NT2/D1 (cell line): ENCODE measurements at regions not wholly inside any gene's neighbourhood (a gene's known extent, or its start where the extent isn't known, plus 50 kb on each side); places are given as distances from the start of the nearest gene placed in this dataset.

Experiments
- DNase-seq: peaks from one replicate; pipeline ENCODE4 v3.0.0-alpha.2; 2011; ENCODE audit warnings: low read depth, low spot score
- H3K27me3 ChIP-seq: 2 replicates; pipeline ENCODE4 v1.6.0; 2011; ENCODE audit warnings: mild to moderate bottlenecking; ENCODE audit not compliant: insufficient read length, insufficient read depth
- H3K36me3 ChIP-seq: 2 replicates; pipeline ENCODE4 v1.6.1; 2011; ENCODE audit warnings: mild to moderate bottlenecking, low read length, mixed read lengths; ENCODE audit not compliant: insufficient read depth, insufficient read length
- H3K4me1 ChIP-seq: 2 replicates; pipeline ENCODE4 v1.5.1; 2011; ENCODE audit not compliant: insufficient read depth, insufficient read length
- H3K4me3 ChIP-seq: 2 replicates; pipeline ENCODE4 v1.5.1; 2011; ENCODE audit warnings: low read depth; ENCODE audit not compliant: insufficient read length
- H3K9ac ChIP-seq: 2 replicates; pipeline ENCODE4 v1.6.0; 2011; ENCODE audit warnings: low read depth; ENCODE audit not compliant: insufficient read length
- H3K9me3 ChIP-seq: 2 replicates; pipeline ENCODE4 v1.5.1; 2011; ENCODE audit warnings: mild to moderate bottlenecking, low read length; ENCODE audit not compliant: insufficient read depth
- SUZ12 ChIP-seq: IDR thresholded peaks from 2 replicates; pipeline ENCODE4 v1.6.1; 2011; ENCODE audit not compliant: insufficient read length, insufficient read depth; ENCODE audit errors: extremely low read depth
- YY1 ChIP-seq: IDR thresholded peaks from 2 replicates; pipeline ENCODE4 v1.6.1; 2011; ENCODE audit not compliant: insufficient read length, insufficient read depth
- ZNF274 ChIP-seq: IDR thresholded peaks from 2 replicates; pipeline ENCODE4 v1.6.1; 2011; ENCODE audit warnings: mild to moderate bottlenecking, low read depth, low read length

GRCh38 chr20:11144114-11144950, 470.5 kb upstream of the JAG1 start:
- no peaks in the 10 kb centered on the region for H3K36me3 ChIP-seq
- TF ChIP-seq ZNF274 = no peak
- no peak for TF ChIP-seq SUZ12
- TF ChIP-seq YY1 = no peak
- no peaks in the 10 kb centered on the region for H3K27me3 ChIP-seq
- no peaks in the 10 kb centered on the region for H3K4me1 ChIP-seq
- H3K9ac ChIP-seq = no peak overlapping the region
- no peak for DNase-seq
- no peaks in the 10 kb centered on the region for H3K9me3 ChIP-seq
- no peak overlapping the region for H3K4me3 ChIP-seq

DNA sequence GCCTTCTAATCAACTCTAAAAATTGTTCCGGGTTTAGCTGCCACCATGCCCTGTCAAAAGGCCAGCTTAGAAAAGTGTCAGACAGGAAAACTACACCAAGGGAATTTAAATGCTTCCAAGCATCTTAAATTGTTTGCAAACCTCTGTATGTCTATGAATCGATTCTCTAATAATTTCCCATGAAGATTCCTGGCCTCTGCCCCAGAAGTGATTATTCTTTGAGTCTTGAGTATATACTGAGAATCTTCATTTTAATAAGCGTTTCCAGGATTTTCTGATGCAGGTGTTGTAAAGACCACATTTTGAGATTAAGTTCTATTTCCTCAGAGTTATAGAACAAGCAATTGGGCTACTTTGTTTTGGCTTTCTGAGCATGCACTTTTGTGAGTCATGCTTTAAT, 471.8 kb upstream of the JAG1 start:
- no peaks in the 10 kb centered on the region for H3K27me3 ChIP-seq
- no peaks in the 10 kb centered on the region for H3K9me3 ChIP-seq
- DNase-seq = no peak
- no peak for TF ChIP-seq YY1
- TF ChIP-seq ZNF274 = no peak
- TF ChIP-seq SUZ12 = no peak
- H3K4me1 ChIP-seq = no peaks in the 10 kb centered on the region
- H3K4me3 ChIP-seq = no peak overlapping the region
- no peak overlapping the region for H3K9ac ChIP-seq
- no peaks in the 10 kb centered on the region for H3K36me3 ChIP-seq

- H3K4me3 ChIP-seq = no peak overlapping the region
- no peaks in the 10 kb centered on the region for H3K36me3 ChIP-seq
- no peak for DNase-seq
- no peak for TF ChIP-seq ZNF274
- TF ChIP-seq SUZ12 = no peak
- TF ChIP-seq YY1 = no peak
- H3K27me3 ChIP-seq = no peaks in the 10 kb centered on the region
- H3K4me1 ChIP-seq = no peaks in the 10 kb centered on the region
- no peaks in the 10 kb centered on the region for H3K9me3 ChIP-seq
- H3K9ac ChIP-seq = no peak overlapping the region
Measured at GRCh38 chr20:11153819-11154218, 480.0 kb upstream of the JAG1 start.

DNA sequence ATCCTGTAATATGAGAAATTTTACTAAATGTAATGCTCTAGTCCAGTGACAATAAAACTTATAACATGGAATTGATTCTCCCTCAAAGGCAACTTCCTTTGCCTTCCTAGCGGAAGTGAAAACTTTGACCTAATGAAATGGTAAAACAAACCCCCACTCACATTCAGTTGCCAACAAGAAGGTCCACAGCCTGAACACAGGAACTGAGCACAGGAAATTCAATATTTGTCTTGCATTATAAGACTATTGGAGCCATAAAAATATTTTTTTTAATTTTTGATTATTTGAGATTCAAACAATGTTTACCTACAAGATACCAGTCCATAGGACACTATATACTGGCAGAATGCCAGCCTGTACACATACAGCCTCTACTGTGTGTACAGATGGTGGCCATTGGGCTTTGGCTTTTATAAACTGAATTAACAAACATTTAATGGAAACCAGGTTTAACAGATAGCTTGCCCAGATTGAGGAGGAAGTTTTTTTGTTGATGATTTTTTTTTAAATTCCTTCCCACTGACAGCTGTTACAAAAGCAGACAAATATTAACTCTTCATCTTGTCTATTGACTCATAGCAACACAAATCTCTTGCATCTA, 481.5 kb upstream of the JAG1 start:
- Histone ChIP-seq H3K9ac (no peak overlapping the region), H3K36me3 (no peaks in the 10 kb centered on the region), H3K9me3 (no peaks in the 10 kb centered on the region), H3K27me3 (no peaks in the 10 kb centered on the region), H3K4me1 (no peaks in the 10 kb centered on the region), H3K4me3 (no peak overlapping the region)
- no peak for DNase-seq
- TF ChIP-seq ZNF274 (no peak), SUZ12 (no peak), YY1 (no peak)

DNA sequence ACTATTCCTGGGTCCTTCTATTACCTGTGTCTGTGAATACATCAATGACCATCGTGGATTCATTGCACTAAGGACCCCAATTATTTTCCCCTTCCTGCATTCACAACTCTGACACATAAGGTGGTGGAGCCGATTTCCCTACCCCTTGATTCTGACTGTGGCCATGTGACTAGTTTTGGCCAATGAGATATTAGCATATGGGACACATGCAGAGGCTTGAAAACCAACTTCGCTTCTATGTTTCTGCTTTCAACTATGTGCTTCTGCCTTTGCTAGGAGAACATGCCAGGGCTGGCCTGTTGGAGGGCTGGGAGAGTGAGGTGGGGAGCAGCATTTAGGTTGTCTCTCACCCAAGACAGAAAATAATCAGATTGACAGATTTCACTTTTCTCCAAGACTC, 483.1 kb upstream of the JAG1 start:
- H3K4me3 ChIP-seq = no peak overlapping the region
- DNase-seq = no peak
- H3K9ac ChIP-seq = no peak overlapping the region
- H3K36me3 ChIP-seq = no peaks in the 10 kb centered on the region
- no peaks in the 10 kb centered on the region for H3K4me1 ChIP-seq
- TF ChIP-seq ZNF274 (no peak), YY1 (no peak), SUZ12 (no peak)
- H3K27me3 ChIP-seq = no peaks in the 10 kb centered on the region
- H3K9me3 ChIP-seq = no peaks in the 10 kb centered on the region

GRCh38 chr20:11158146-11158545, 484.3 kb upstream of the JAG1 start:
- no peak for DNase-seq
- Histone ChIP-seq H3K36me3 (no peaks in the 10 kb centered on the region), H3K9me3 (no peaks in the 10 kb centered on the region), H3K4me1 (no peaks in the 10 kb centered on the region), H3K27me3 (no peaks in the 10 kb centered on the region), H3K4me3 (no peak overlapping the region), H3K9ac (no peak overlapping the region)
- no peak for TF ChIP-seq YY1
- no peak for TF ChIP-seq ZNF274
- no peak for TF ChIP-seq SUZ12

GRCh38 chr20:11158589-11158988, 484.8 kb upstream of the JAG1 start:
- no peaks in the 10 kb centered on the region for H3K27me3 ChIP-seq
- no peaks in the 10 kb centered on the region for H3K9me3 ChIP-seq
- no peak overlapping the region for H3K4me3 ChIP-seq
- H3K36me3 ChIP-seq = no peaks in the 10 kb centered on the region
- H3K4me1 ChIP-seq = no peaks in the 10 kb centered on the region
- no peak overlapping the region for H3K9ac ChIP-seq
- TF ChIP-seq SUZ12 = no peak
- TF ChIP-seq ZNF274 = no peak
- TF ChIP-seq YY1 = no peak
- no peak for DNase-seq
